ENCODE measurements at regions not wholly inside any gene's neighbourhood (a gene's known extent, or its start where the extent isn't known, plus 50 kb on each side); places are given as distances from the start of the nearest gene placed in this dataset.

- H4K91ac ChIP-seq (replicated peaks; ENCODE audit: insufficient read length, low read length), result no peak overlapping the region
- no peak overlapping the region for H3K27ac ChIP-seq (ENCODE audit: low read depth, low read length)
- H3K36me3 ChIP-seq (ENCODE audit: control insufficient read depth in 2 of 4, insufficient read depth in 4 of 4, low read length in 3 of 4), result no peaks in the 10 kb centered on the region
- H2AK5ac ChIP-seq (ENCODE audit: low read depth, low read length), result no peak overlapping the region
- no peak overlapping the region for H3K18ac ChIP-seq (ENCODE audit: extremely low read depth, low read length)
- no peak overlapping the region for H2AFZ ChIP-seq (ENCODE audit: low read length)
- no peak for DNase-seq (ENCODE audit: low read depth in 1 of 2, low spot score in 2 of 2)
- H3K23ac ChIP-seq (ENCODE audit: insufficient read length), result no peak overlapping the region
- H2BK12ac ChIP-seq (ENCODE audit: low read depth, low read length), result no peak overlapping the region
- H2BK20ac ChIP-seq (ENCODE audit: low read length), result no peak overlapping the region
- ChIA-PET POLR2A (ENCODE audit: partially characterized antibody) (no interaction called here), CTCF (ENCODE audit: partially characterized antibody) (interaction anchor here (0.6 to 3.5 kb wide), 12 partner anchors 8 to 603 kb away, joined by 3 to 26 read pairs (median 4); no protein-coding TSS in a partner anchor)
- no peak overlapping the region for H3K9ac ChIP-seq (replicated peaks in 1 of 4; ENCODE audit: extremely low read depth in 1 of 4, low read depth in 3 of 4, low read length in 3 of 4)
- no peak overlapping the region for H2BK120ac ChIP-seq (replicated peaks; ENCODE audit: low read depth, low read length)
- no peak overlapping the region for H3K4me2 ChIP-seq (ENCODE audit: insufficient read depth in 1 of 2, low read depth in 2 of 2, low read length in 2 of 2)
- H3K56ac ChIP-seq (replicated peaks; ENCODE audit: insufficient read length, low read depth, low read length), result no peak overlapping the region
- H3K79me1 ChIP-seq (ENCODE audit: low read depth, low read length), result no peaks in the 10 kb centered on the region
- no peaks in the 10 kb centered on the region; a peak in 1 of 4 replicates for H3K9me3 ChIP-seq (ENCODE audit: insufficient read depth in 2 of 2, low read depth in 1 of 2, low read length in 1 of 2)
- H3K27me3 ChIP-seq (replicated peaks in 1 of 4; ENCODE audit: control insufficient read depth in 3 of 4, extremely low read depth in 1 of 4, insufficient read depth in 3 of 4, low read length in 3 of 4), result no peaks in the 10 kb centered on the region
- no peak overlapping the region for H3K4ac ChIP-seq (replicated peaks; ENCODE audit: insufficient read length, low read depth, low read length)
- H3K4me3 ChIP-seq (ENCODE audit: extremely low read depth in 1 of 4, insufficient read depth in 2 of 4, low read depth in 3 of 4, low read length in 4 of 4), result no peak overlapping the region
- H2BK15ac ChIP-seq (ENCODE audit: low read length), result no peak overlapping the region
- no peaks in the 10 kb centered on the region for H4K20me1 ChIP-seq (replicated peaks in 1 of 2; ENCODE audit: control insufficient read depth in 1 of 2, insufficient read depth in 2 of 2, low read length in 2 of 2)
- peak; percentile 13 for FAIRE-seq
- no peak overlapping the region for H3K14ac ChIP-seq (ENCODE audit: insufficient read length)
- TF ChIP-seq RAD21 (IDR thresholded peaks at IDR 0.05 in 1 of 2, conservative IDR thresholded peaks at IDR 0.05 in 1 of 2; ENCODE audit: low read depth in 2 of 2, low read length in 2 of 2) (peak; percentile 27 to 46; a peak in 3 of 4 replicates), JUND (IDR thresholded peaks at IDR 0.05; ENCODE audit: low read length) (0 out of 2 replicates have a peak, but pooled peaks have one; percentile 23), CTCF (IDR thresholded peaks at IDR 0.05; ENCODE audit: control extremely low read depth in 1 of 3, insufficient read depth in 1 of 3, low read depth in 1 of 3, low read length in 3 of 3) (peak; percentile 23 to 80 (median 55); a peak in 3 of 4 replicates), E2F6 (IDR thresholded peaks at IDR 0.05) (no peak)
- H3K79me2 ChIP-seq (ENCODE audit: control insufficient read depth in 1 of 2, insufficient read depth in 2 of 2, low read length in 2 of 2), result no peaks in the 10 kb centered on the region
- no peak overlapping the region for H4K5ac ChIP-seq (ENCODE audit: insufficient read length, low read depth, low read length)
- H4K8ac ChIP-seq (ENCODE audit: extremely low read depth, insufficient read depth, low read length), result no peak overlapping the region
- H3K23me2 ChIP-seq (ENCODE audit: low read depth, low read length), result no peaks in the 10 kb centered on the region
- WGBS, 2 experiments (ENCODE audit: extremely low coverage in 1 of 2, insufficient coverage in 1 of 2, insufficient read length in 1 of 2, insufficient replicate concordance in 2 of 2, low coverage in 1 of 2, low lambda C conversion rate in 2 of 2, missing lambda C conversion rate in 1 of 2), result 72% methylated on average over 3 of the region's 3 CpGs; no CpG with 5 or more reads in 1 of the 2 experiments
- H3K4me1 ChIP-seq (replicated peaks in 1 of 4; ENCODE audit: control insufficient read depth in 3 of 4, insufficient read depth in 4 of 4, low read length in 3 of 4), result no peaks in the 10 kb centered on the region
- H2BK5ac ChIP-seq (ENCODE audit: low read depth, low read length), result no peak overlapping the region
These were observed 87.9 kb upstream of the BMP5 start for GRCh38 chr6:55963301-55963700.
